Endothelial cell (in vitro differentiated cells): ENCODE measurements at regions not wholly inside any gene's neighbourhood (a gene's known extent, or its start where the extent isn't known, plus 50 kb on each side); places are given as distances from the start of the nearest gene placed in this dataset.

ENCODE experiments used
- DNase-seq: peaks from one replicate; pipeline ENCODE4 v3.0.0; 2021; ENCODE audit warnings: low spot score
- H3K27ac Mint-ChIP-seq: one replicate; pipeline ENCODE4 v1.8.0; 2021; ENCODE audit warnings: mixed read lengths, inconsistent platforms; ENCODE audit not compliant: unreplicated experiment
- H3K27me3 Mint-ChIP-seq: one replicate; pipeline ENCODE4 v1.8.0; 2021; ENCODE audit warnings: mild to moderate bottlenecking, moderate library complexity, mixed read lengths, inconsistent platforms; ENCODE audit not compliant: unreplicated experiment
- H3K36me3 Mint-ChIP-seq: one replicate; pipeline ENCODE4 v1.8.0; 2021; ENCODE audit warnings: mild to moderate bottlenecking, low read depth, mixed read lengths, inconsistent platforms; ENCODE audit not compliant: unreplicated experiment
- H3K4me1 Mint-ChIP-seq: one replicate; pipeline ENCODE4 v1.8.0; 2021; ENCODE audit warnings: mild to moderate bottlenecking, mixed read lengths, inconsistent platforms; ENCODE audit not compliant: unreplicated experiment
- H3K4me3 Mint-ChIP-seq: one replicate; pipeline ENCODE4 v1.8.0; 2021; ENCODE audit warnings: mild to moderate bottlenecking, mixed read lengths, inconsistent platforms; ENCODE audit not compliant: unreplicated experiment
- H3K9me3 Mint-ChIP-seq: one replicate; pipeline ENCODE4 v1.8.0; 2021; ENCODE audit warnings: mixed read lengths, inconsistent platforms; ENCODE audit not compliant: unreplicated experiment
- TF ChIP-seq, protein P1 (sequence below): fragments of 200-600 bp; sonication (generic); IDR thresholded peaks from one replicate; pipeline ENCODE4 v1.5.0; 2021; ENCODE audit warnings: antibody characterized with exemption; ENCODE audit not compliant: unreplicated experiment

DNA sequence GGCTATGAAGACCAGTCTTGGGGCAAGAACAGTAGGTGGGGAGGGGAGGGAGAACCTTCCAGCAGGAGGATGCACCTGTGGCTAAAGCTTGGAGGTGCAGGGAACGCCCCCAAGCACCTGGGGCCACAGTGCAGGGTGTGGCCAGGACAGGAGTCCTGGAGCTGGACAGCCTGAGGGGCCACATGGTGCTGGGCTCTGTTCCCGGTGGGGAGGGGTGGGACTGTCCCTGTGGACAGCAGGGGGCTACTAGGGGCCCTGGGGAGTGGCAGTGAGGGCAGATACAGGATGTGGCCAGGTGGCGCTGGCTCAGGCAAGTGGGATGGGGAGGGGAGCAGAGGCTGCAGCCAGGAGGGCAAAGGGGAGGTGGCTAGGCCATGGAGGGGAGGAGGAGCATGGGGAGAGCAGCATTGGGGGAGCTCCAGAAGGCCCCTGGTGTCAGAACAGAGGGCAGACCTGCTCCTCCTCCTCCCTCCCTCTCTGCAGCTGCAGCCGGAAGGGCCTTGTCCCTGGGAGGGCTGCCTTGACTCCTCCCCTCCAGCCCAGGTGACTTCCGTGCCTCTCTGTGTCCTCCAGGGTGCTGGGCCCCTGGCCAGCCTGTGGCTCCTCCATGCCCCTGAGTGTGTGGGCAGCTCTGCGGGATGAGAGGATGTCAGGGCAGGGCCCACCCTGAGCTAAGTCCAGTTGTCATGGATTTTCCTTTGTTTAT, 68.4 kb upstream of the DLK1 start:
- peaks cover 11% of the 10 kb centered on the region for H3K4me1 Mint-ChIP-seq
- H3K36me3 Mint-ChIP-seq = no peaks in the 10 kb centered on the region

DNA sequence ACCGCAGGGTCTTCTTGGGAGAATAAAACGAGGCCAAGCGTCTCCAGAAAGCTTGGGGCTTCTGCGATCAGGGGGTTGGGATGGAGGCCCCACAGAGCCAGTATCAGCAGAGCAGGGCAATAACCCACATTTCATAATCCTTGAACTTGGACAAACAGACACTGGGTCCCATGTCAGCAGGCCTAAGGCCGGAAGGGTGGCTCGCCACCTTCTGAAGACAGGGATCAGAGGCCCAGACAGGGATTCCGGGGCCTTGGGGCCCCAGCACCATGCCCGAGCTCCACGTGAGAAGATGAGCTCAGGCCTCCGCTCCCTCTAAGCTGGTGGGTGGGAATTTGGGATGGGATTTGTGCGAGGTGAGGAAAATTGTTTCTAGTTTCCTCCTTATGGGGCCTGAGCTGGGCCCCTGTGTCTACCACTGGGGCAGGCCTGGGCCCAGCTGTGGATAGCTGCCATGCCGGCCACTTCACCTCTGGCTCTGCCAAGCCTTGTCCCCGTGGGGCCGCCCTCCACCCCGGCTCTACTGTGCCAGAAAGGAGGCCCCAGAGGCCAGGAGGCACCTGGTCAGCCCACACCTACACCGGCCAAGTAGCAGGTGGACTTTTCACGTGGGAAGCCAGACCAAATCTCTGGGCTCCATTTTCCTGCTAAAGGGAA, 67.2 kb upstream of the DLK1 start:
- peaks cover under 1% of the 10 kb centered on the region for H3K27me3 Mint-ChIP-seq
- no peak overlapping the region for H3K27ac Mint-ChIP-seq
- TF ChIP-seq, protein P1, sequence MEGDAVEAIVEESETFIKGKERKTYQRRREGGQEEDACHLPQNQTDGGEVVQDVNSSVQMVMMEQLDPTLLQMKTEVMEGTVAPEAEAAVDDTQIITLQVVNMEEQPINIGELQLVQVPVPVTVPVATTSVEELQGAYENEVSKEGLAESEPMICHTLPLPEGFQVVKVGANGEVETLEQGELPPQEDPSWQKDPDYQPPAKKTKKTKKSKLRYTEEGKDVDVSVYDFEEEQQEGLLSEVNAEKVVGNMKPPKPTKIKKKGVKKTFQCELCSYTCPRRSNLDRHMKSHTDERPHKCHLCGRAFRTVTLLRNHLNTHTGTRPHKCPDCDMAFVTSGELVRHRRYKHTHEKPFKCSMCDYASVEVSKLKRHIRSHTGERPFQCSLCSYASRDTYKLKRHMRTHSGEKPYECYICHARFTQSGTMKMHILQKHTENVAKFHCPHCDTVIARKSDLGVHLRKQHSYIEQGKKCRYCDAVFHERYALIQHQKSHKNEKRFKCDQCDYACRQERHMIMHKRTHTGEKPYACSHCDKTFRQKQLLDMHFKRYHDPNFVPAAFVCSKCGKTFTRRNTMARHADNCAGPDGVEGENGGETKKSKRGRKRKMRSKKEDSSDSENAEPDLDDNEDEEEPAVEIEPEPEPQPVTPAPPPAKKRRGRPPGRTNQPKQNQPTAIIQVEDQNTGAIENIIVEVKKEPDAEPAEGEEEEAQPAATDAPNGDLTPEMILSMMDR = no peak
- no peak for DNase-seq
- H3K4me1 Mint-ChIP-seq = peaks cover 11% of the 10 kb centered on the region
- H3K4me3 Mint-ChIP-seq = no peak overlapping the region
- no peaks in the 10 kb centered on the region for H3K36me3 Mint-ChIP-seq
- no peaks in the 10 kb centered on the region for H3K9me3 Mint-ChIP-seq

More for the DNA sequence above, 68.4 kb upstream of the DLK1 start:
- TF ChIP-seq, protein P1 = no peak
- no peak for DNase-seq
- Mint-ChIP-seq H3K27me3 (peaks cover 5% of the 10 kb centered on the region), H3K27ac (no peak overlapping the region), H3K9me3 (no peaks in the 10 kb centered on the region), H3K4me3 (no peak overlapping the region)

DNA sequence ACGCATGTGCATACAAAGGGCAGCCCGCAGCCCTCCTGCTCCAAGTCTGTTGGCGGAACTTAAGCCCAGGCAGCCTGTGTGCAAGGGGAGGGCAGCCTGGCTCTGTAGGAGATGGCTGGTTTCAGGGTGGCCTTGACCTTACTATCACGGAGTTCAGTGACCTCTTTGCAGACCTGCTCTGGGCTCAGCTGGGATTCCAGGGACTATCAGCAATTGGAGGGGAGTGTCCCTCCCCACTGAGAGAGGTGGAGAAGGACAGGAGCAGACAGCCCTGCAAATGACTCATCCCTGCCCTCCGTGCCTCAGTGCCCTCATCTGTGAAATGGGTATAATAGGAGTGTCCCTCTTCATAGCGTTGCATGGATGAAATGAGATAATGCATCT, 66.2 kb upstream of the DLK1 start:
- DNase-seq = no peak
- no peak overlapping the region for H3K4me3 Mint-ChIP-seq
- peaks cover 16% of the 10 kb centered on the region for H3K4me1 Mint-ChIP-seq
- H3K27ac Mint-ChIP-seq = no peak overlapping the region
- no peaks in the 10 kb centered on the region for H3K9me3 Mint-ChIP-seq
- H3K36me3 Mint-ChIP-seq = no peaks in the 10 kb centered on the region
- peaks cover 5% of the 10 kb centered on the region for H3K27me3 Mint-ChIP-seq
- TF ChIP-seq, protein P1 = no peak

- H3K9me3 Mint-ChIP-seq = no peaks in the 10 kb centered on the region
- no peak overlapping the region for H3K27ac Mint-ChIP-seq
- no peak overlapping the region for H3K4me3 Mint-ChIP-seq
- peaks cover 7% of the 10 kb centered on the region for H3K27me3 Mint-ChIP-seq
- H3K4me1 Mint-ChIP-seq = peaks cover 13% of the 10 kb centered on the region
- no peaks in the 10 kb centered on the region for H3K36me3 Mint-ChIP-seq
- DNase-seq = no peak
- TF ChIP-seq, protein P1 = no peak
These were observed 65.6 kb upstream of the DLK1 start for GRCh38 chr14:100660882-100661635.
